ENCODE measurements at regions not wholly inside any gene's neighbourhood (a gene's known extent, or its start where the extent isn't known, plus 50 kb on each side); places are given as distances from the start of the nearest gene placed in this dataset.
A peak's percentile ranks its signal among the peaks of the same experiment; 100 is the strongest.
"Not testable (repeated sequence)": the region's sequence is repeated elsewhere in the genome, so short reads cannot be mapped to it uniquely, and the experiment has no call there.

DNA sequence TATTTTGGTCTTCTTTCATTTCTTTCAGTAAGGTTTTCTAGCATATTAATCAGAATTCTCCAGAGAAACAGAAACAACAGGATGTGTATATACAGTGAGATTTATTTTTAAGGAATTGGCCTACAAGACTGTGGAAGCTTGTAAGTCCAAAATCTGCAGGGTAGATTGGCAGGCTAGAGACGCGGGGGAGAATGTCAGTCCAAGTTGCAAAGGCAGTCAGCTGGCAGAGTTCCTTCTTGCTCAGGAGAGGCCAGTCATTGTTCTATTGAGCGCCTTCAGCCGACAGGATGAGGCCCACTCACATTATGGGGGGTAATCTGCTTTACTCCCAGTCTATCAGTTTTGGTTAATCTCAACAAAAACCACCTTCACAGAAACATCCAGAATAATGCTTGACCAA is 133.4 kb upstream of the UBE3A start:
- DNase-seq, result no peak
- Mint-ChIP-seq H3K36me3 (ENCODE audit: low read depth) (no peaks in the 10 kb centered on the region), H3K4me3 (no peak overlapping the region), H3K4me1 (peaks cover 22% of the 10 kb centered on the region), H3K27me3 (ENCODE audit: insufficient read depth) (peaks cover 2% of the 10 kb centered on the region), H3K9me3 (no peaks in the 10 kb centered on the region), H3K27ac (no peak overlapping the region)
- 81 to 85% methylated on average over 4 of the region's 4 CpGs for WGBS, 2 experiments (ENCODE audit: insufficient coverage in 1 of 2, insufficient read length in 1 of 2)
- Histone ChIP-seq H3K9ac (ENCODE audit: extremely low read depth, low read length, poor library complexity, severe bottlenecking) (no peak overlapping the region), H3K4me3 (ENCODE audit: low read length) (no peak overlapping the region), H3K27me3 (ENCODE audit: control insufficient read depth, insufficient read depth, low read length, poor library complexity, severe bottlenecking) (no peaks in the 10 kb centered on the region), H3K4me1 (ENCODE audit: control insufficient read depth, insufficient read depth, low read length) (peaks cover 4% of the 10 kb centered on the region), H3K36me3 (ENCODE audit: control insufficient read depth, insufficient read depth, low read length) (no peaks in the 10 kb centered on the region), H3K9me3 (ENCODE audit: control insufficient read depth, low read length) (no peaks in the 10 kb centered on the region), H3K27ac (ENCODE audit: low read depth, low read length) (no peak overlapping the region)
- TF ChIP-seq, protein P1, sequence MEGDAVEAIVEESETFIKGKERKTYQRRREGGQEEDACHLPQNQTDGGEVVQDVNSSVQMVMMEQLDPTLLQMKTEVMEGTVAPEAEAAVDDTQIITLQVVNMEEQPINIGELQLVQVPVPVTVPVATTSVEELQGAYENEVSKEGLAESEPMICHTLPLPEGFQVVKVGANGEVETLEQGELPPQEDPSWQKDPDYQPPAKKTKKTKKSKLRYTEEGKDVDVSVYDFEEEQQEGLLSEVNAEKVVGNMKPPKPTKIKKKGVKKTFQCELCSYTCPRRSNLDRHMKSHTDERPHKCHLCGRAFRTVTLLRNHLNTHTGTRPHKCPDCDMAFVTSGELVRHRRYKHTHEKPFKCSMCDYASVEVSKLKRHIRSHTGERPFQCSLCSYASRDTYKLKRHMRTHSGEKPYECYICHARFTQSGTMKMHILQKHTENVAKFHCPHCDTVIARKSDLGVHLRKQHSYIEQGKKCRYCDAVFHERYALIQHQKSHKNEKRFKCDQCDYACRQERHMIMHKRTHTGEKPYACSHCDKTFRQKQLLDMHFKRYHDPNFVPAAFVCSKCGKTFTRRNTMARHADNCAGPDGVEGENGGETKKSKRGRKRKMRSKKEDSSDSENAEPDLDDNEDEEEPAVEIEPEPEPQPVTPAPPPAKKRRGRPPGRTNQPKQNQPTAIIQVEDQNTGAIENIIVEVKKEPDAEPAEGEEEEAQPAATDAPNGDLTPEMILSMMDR (conservative IDR thresholded peaks at IDR 0.05), result no peak

- no peak overlapping the region for H3K27ac ChIP-seq (ENCODE audit: low read depth, low read length)
- Mint-ChIP-seq H3K9me3 (peaks cover 7% of the 10 kb centered on the region), H3K27me3 (ENCODE audit: insufficient read depth) (no peaks in the 10 kb centered on the region), H3K4me3 (no peak overlapping the region), H3K36me3 (ENCODE audit: low read depth) (no peaks in the 10 kb centered on the region), H3K27ac (peak overlapping the region; percentile 86), H3K4me1 (peaks cover 33% of the 10 kb centered on the region)
- TF ChIP-seq, protein P1 (conservative IDR thresholded peaks at IDR 0.05), result no peak
- peaks cover 9% of the 10 kb centered on the region for H3K4me1 ChIP-seq (ENCODE audit: control insufficient read depth, insufficient read depth, low read length)
- DNase-seq, result no peak
- H3K9me3 ChIP-seq (ENCODE audit: control insufficient read depth, low read length), result no peaks in the 10 kb centered on the region
- H3K36me3 ChIP-seq (ENCODE audit: control insufficient read depth, insufficient read depth, low read length), result no peaks in the 10 kb centered on the region
- H3K27me3 ChIP-seq (ENCODE audit: control insufficient read depth, insufficient read depth, low read length, poor library complexity, severe bottlenecking), result no peaks in the 10 kb centered on the region
- H3K9ac ChIP-seq (ENCODE audit: extremely low read depth, low read length, poor library complexity, severe bottlenecking), result no peak overlapping the region
- no peak overlapping the region for H3K4me3 ChIP-seq (ENCODE audit: low read length)
- WGBS, 2 experiments (ENCODE audit: insufficient coverage in 1 of 2, insufficient read length in 1 of 2), result 86 to 95% methylated on average over 5 to 7 of the region's 7 CpGs
Observed at GRCh38 chr15:25568751-25569150, 129.9 kb upstream of the UBE3A start.

GRCh38 chr15:25566545-25566944 is 127.7 kb upstream of the UBE3A start:
- not testable (repeated sequence) for H3K36me3 ChIP-seq (ENCODE audit: control insufficient read depth, insufficient read depth, low read length); H3K27me3 Mint-ChIP-seq (ENCODE audit: insufficient read depth); H3K27me3 ChIP-seq (ENCODE audit: control insufficient read depth, insufficient read depth, low read length, poor library complexity, severe bottlenecking); H3K36me3 Mint-ChIP-seq (ENCODE audit: low read depth); H3K27ac ChIP-seq (ENCODE audit: low read depth, low read length); H3K4me3 Mint-ChIP-seq; H3K9me3 ChIP-seq (ENCODE audit: control insufficient read depth, low read length); H3K4me3 ChIP-seq (ENCODE audit: low read length); H3K9ac ChIP-seq (ENCODE audit: extremely low read depth, low read length, poor library complexity, severe bottlenecking); H3K9me3 Mint-ChIP-seq; DNase-seq; H3K4me1 ChIP-seq (ENCODE audit: control insufficient read depth, insufficient read depth, low read length); H3K27ac Mint-ChIP-seq
- H3K4me1 Mint-ChIP-seq, result peaks cover 33% of the 10 kb centered on the region
- WGBS, 2 experiments (ENCODE audit: insufficient coverage in 1 of 2, insufficient read length in 1 of 2), result 75 to 100% methylated on average over 5 to 6 of the region's 6 CpGs

Data from endodermal cell (in vitro differentiated cells).